HG03066 (cell line): ENCODE measurements at regions not wholly inside any gene's neighbourhood (a gene's known extent, or its start where the extent isn't known, plus 50 kb on each side); places are given as distances from the start of the nearest gene placed in this dataset.
"Not testable (repeated sequence)": the region's sequence is repeated elsewhere in the genome, so short reads cannot be mapped to it uniquely, and the experiment has no call there.

Experiments
- ATAC-seq: cut with Tn5 transposase; IDR thresholded peaks from one replicate; pipeline ENCODE4 v1.9.1; 2021; ENCODE audit warnings: low read depth; ENCODE audit not compliant: unreplicated experiment

DNA sequence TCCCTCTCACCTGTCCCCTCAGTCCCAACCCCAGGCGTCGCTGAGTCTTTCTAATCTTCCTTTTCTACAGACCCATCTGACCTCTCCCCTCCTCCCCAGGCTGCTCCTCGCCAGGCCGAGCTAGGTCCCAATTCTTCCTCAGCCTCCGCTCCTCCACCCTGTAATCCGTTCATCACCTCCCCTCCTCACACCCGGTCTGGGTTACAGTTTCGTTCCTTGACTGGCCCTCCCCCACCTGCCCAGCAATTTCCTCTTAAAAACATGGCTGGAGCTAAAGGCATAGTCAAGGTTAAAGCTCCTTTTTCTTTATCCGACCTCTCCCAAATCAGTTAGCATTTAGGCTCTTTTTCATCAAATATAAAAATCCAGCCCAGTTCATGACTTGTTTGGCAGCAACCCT is 262.0 kb downstream of the SMARCA2 start:
- not testable (repeated sequence) for ATAC-seq

DNA sequence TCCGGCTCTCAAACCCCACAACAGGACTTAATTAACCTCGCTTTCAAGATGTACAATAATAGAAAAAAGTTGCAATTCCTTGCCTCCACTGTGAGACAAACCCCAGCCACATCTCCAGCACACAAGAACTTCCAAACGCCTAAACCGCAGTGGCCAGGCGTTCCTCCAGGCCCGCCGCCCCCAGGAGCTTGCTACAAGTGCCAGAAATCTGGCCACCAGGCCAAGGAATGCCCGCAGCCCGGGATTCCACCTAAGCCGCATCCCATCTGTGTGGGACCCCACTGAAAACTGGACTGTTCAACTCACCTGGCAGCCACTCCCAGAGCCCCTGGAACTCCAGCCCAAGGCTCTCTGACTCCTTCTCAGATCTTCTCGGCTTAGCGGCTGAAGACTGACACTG is 262.5 kb downstream of the SMARCA2 start:
- not testable (repeated sequence) for ATAC-seq

DNA sequence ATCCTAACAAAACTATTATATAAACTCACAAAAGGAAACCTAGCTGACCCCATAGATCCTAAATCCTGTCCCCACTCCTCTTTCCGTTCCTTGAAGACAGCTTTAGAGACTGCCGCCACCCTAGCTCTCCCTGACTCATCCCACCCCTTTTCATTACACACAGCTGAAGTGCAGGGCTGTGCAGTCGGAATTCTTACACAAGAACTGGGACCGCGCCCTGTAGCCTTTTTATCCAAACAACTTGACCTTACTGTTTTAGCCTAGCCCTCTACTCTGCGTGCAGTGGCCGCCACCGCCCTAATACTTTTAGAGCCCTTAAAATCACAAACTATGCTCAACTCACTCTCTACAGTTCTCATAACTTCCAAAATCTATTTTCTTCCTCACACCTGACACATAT is 264.0 kb downstream of the SMARCA2 start:
- not testable (repeated sequence) for ATAC-seq

DNA sequence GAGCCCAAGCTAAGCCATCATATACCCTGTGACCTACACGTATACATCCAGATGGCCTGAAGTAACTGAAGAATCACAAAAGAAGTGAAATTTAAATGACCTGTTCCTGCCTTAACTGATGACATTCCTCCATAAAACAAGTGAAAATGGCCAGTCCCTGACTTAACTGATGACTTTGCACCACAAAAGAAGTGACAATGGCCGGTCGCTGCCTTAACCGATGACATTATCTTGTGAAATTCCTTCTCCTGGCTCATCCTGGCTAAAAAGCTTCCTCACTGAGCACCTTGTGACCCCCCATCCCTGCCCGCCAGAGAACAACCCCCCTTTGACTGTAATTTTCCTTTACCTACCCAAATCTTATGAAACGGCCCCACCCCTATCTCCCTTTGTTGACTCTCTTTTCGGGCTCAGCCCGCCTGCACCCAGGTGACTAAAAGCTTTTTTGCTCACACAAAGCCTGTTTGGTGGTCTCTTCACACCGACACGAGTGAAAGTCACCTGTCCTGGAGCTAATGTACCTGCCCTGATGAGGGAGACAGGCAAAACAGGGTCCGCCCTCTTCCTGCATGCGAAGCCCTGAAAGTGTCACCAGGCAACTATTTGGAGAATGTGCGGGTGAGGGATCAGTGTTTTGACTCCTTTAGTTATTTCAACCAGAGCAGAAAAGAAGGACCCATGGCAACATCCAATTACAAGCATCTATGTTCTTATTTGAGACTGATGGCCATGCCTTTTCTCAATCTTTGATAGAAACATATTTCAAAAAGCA is 266.1 kb downstream of the SMARCA2 start:
- ATAC-seq = no peak

DNA sequence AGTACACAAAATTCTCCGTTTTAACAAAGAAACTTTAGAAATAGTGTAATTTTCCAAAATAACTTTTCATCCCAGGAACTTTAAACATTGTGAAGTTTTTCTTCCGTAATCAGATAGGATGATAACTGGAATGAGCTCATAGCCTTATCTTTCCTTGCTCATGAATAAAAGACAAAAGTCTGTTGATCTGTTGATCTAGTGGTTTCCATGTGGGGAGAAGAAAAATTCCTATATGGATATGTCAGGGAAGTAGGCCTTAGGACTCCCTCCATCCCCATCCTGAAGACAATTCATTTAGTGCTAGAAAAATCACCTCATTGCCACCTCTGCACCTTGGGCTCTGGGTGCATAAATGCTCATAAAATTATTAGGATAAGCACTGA is 266.6 kb downstream of the SMARCA2 start:
- no peak for ATAC-seq

DNA sequence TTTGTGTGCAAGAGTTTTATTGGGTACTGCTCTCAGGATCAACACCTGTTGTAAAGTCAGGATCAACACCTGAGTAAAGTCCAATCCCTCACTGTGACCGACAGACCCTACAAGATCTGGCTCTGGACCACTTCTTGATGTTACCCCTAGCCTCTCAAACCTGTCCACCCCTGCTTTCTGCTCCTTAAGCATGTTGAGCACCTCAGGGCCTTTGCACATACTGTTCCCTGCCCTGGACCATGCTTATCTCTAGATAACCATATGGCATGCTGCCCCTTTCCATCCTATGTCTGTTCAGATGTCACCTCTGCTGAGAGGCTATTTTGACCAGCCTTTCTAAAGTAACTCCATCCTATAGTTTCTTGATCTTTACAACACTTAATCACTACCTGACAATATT is 269.6 kb downstream of the SMARCA2 start:
- ATAC-seq = no peak

DNA sequence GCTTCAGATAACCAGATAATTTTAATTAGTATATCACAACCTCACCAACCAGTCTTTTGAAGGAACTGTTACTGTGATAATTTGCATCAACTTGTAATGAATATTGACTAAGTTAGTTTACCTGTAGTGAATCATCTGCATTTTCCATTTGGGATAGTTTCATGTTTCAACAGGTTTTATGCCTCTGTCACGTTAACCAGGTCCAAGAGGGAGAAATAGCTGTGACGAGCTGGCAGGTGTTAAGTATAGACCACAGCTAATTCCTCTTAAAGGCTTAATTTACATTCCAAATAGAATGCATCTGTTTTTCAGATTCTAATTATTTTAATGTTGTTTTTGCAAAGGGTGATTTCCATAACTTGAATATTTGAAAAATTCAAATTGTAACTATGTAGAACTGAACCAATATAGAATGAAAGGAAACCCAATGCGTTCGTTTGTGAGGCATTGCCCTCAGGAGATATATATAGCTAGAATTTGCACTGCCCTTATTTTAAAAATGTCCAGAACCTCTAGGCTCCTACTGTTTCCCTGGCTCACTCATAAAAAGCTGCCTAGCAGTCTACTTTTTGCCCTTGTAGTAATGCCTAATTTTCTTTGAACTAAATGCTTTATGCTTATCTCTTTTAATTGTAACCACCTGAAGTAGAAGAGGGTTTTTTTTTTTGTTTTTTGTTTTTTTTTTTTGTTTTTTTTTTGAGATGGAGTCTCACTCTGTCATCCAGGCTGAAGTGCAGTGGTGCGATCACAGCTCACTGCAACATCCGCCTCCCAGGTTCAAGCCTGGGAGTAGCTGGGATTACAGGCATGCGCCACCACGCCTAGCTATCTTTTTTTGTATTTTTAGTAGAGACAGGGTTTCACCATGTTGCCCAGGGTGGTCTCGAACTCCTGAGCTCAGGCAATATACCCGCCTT is 270.5 kb downstream of the SMARCA2 start:
- no peak for ATAC-seq

DNA sequence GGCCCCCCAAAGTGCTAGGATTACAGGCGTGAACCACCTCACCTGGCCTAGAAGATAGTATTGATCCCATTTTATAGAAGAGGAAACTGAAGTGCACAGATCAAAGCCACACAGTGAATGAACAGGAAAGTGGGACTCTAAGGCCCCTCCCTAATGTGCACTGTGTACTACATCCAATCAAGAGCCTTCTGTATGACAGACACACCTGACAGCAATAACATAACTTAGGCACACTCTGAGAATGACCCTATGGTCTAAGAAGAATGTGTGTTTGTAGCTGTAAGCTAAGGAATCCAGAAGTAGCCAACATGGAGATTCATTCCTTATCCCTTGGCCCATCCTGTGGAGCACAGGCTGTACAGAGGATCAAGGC is 271.2 kb downstream of the SMARCA2 start:
- no peak for ATAC-seq

DNA sequence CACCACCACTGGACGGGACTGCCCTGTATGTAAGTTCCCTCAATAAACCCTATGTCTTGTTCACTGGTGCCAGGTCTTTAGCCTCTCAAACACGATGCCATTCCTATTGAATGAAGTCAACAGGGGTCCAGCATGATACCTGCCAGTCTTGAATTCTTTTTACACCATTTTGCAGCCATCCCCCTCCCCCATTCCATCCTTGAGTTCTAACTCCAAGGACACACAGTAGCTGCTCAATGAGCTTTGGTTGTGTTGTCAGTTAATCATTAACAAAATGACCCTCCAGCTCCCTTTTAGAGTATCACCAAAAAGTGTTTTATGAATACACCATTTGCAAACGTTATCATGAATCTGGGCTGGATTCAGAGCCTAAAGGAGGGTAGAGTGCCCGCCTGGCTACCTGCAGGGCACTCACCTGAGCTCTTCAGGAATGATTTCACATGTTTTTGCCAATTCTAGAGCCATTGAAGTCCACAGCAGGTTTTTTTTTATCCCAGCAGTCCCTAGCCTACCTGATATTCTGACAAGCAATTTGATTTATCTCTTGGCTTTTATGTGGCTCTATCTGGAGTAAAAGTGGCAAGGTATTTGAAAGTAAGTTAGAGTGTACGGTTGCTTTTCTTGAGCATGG is 271.8 kb downstream of the SMARCA2 start:
- no peak for ATAC-seq

DNA sequence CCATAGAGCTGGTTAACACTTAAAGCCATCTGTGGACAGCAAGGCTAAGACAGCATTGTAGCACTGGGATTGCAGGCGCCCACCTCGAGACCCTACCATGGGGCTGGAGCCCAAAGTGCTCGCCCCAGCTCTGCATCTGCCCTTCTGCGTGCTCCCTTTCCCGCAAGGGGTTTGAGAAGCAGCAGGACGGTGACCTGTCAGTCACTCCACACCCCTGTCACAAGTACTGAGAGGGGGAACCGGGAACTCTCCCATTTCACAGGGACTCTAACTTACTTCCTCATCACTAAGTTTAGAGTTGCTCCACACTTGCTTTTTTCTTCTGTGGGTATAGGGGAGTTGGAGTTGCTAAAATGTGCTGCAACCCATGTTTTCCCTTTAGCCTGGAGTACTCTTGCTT is 273.2 kb downstream of the SMARCA2 start:
- no peak for ATAC-seq

DNA sequence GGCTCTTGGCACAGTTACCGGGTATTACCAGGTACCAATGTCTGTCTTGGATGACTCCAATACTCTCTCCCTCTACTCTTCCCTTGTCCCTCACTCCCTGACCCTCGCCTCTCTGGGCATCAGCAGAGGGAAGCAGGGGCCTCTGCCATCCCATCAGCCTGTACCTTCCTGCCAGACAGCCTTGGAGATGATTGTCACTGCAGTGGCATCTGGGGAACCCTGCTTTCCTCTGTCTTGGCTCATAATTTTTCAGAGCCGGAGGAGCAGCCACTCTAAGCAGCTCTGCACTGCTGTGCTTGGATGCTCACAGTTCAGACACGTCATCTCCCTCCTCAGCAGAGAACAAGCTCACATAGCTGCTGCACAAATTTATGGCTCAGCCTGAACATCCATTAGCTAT is 274.1 kb downstream of the SMARCA2 start:
- ATAC-seq = no peak

DNA sequence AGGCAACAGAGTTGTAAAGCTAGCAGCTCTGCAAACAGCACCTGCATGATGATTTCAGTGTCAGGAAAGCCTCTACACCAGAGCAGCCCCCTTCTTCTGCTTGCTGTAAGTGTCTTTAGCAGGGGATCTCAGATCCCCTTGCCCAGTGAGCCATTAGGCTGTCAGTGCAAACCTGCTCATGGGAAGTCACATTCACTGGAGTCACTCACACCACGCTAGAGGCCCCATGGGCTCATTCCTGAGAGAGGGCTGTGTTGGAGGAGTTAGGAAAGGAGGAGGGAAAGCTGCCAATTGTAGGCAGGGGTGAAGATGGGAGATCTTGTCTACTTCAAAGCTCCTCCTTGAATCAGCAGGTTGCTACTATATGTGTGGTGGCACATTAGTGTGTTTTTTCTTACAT is 275.2 kb downstream of the SMARCA2 start:
- no peak for ATAC-seq

DNA sequence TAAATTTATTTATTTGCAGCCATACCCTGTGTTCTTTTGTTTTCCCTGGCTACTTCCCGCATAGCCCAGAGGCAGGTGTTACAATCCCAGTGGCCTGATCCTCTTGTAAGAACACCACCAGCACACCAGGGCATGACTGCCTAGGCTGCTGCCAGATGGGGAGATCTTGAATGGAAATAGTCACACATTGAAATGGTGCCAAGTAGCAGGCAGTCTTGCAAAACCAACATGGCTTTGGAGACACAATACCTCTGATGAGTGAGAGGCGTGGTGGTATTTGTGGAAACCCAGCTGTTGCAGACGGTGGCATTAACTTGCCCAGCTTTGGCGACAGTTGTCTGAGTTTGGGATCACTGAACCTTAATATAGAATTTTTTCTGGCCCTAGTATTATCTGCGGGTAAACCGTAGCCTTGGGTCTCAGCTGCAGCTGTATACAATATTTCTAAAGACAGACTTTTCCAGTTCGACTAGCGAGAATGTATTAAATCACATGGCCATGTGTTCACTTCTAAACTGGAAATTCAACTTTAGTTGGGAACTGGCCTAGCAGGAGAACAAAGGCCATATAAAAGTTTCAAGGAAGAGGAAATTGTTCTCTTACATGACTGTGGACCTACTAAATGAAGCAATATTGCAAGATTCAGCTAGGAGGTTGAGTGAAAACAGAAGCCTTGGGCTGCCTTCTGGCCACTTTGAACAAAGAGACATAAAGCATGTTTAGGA is 277.0 kb downstream of the SMARCA2 start:
- no peak for ATAC-seq

DNA sequence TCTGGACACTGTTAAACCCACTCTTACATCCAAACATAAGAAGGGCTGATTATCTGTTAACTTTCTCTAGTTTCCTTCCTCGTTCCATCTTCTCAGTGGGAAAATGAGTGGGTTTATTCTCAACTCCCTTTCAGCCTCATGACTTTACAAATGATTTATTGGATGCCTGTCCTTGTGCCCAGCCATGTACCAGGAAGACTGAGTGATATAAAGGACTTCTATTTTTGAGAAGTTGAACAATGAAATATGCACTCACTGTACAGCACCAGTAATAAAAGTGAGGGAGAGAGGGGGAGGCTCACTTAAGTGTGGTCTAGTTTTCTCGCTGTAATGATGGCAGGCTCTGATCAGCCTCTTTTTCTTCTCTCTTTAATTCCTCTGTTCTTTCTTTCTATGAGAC is 277.6 kb downstream of the SMARCA2 start:
- ATAC-seq = no peak

DNA sequence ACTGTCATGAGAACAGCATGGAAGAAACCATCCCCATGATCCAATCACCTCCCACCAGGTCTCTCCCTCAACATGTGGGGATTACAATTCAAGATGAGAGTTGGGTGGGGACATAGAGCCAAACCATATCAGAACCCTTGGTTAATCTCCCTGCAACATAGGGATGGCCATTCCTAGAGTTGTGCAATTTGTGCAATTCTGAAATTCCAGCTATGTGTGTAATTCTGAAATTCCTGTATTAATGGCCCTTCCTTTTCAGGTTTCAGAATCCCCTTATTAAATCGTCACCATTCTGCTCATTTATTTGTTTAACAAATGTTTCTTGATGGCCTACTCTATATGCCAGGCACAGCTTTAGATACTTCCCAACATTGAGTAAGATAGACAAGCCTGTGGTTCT is 282.6 kb downstream of the SMARCA2 start:
- no peak for ATAC-seq

DNA sequence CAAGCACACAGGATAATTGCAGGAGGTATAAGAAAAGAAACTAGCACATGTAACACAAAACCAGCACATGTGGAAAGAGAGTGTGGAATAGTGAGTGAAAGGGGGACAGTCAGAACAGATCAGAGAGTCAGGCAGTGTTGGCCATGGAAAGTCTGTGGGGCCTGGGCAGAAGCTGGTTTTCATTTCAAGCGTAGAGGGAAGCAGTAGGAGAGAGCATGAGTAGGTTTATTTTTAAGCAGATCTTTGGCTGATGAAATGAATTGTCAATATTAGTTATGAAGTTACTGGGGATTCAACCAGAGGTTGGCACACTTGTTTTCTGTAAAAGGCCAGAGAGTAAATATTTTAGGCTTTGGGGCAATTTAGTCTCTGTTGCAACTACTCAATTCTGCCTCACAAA is 283.1 kb downstream of the SMARCA2 start:
- no peak for ATAC-seq

DNA sequence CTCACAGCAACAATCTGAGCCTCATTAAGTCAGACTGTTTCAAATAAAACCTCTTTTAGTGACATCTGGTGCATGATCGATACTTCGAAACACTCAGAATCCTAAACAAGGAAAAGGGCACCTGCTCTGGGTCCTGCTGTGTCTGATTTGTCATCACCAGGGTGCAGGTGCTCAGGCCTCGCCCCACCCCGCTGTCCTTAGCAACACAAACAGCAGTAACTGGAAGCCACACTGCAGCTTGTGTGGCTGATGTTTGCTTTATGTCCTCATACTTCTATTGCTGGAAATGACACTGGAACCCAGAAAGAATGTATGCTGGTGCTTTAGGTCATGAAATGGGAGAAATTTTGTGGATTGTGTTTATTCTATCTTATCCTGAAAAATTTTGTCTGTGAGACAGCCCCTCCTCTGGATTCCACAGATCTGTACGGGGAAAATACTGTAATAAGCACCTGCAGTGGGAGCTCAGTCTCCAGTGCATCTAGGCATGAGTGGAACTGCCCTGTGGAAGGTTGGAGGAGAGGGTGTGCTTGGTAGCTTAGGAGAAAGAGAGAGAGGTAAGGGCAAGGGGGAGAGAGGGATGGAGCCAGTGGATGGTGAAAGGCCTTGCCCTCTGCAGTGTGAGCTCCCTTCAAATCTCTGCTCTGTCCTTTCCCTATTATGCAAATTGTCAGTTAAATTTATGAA is 284.2 kb downstream of the SMARCA2 start:
- no peak for ATAC-seq

DNA sequence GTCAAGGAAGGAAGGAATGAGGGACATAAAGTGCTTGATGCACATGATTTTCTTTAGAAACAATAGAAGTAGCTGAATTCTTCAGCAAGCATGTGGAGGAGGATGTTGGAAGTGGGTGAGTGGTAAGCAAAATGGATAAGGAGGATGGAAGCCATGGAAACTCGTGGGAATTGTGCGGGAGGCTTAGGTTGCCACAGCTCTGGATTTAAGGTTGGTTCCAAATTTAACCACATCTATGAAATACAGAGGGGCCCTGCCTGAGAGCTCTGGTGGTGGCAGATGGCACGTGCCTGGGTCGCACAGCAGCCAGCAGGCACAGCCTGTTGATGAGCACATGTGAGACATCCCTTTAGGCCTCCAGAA is 284.7 kb downstream of the SMARCA2 start:
- no peak for ATAC-seq

DNA sequence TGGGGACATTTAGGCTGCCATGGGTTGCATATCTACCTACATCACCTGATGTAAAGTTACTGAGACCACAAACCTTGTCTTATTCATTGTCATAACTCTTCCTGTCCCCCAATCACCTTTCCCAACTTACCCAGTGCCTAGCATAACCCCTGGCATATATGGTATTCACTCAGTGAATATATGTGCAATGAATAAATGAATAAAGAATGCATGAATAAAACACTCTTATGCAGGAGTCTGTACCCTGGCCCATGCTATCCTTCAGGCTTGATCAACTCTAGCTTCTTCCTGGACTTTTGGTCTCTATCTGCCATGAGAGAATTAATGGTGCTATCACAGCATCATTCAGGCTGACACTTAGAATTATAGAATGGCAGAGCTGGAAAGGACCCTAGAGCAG is 285.2 kb downstream of the SMARCA2 start:
- ATAC-seq = no peak

DNA sequence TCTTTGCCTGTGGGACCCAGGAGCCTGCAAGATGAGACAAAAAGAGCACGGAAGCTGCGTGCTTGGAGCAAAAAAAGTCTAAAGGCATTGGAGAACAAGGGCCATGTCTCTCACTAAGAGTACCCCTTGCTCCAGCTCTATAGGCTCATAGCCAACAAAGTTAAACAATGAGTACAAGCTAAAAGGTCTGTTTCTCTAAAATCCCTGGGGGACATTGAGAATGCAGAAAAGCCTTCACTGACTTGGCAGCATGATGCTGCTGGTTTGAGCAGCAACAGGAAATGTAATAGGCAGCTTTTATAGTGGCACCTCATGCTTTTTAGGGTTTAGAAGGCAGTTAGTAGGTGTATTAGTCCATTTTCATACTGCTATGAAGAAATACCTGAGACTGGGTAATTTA is 287.5 kb downstream of the SMARCA2 start:
- ATAC-seq = no peak
